ENCODE measurements at regions not wholly inside any gene's neighbourhood (a gene's known extent, or its start where the extent isn't known, plus 50 kb on each side); places are given as distances from the start of the nearest gene placed in this dataset.

GRCh38 chr6:48186746-48187145 is 75.7 kb upstream of the PTCHD4 start:
- Histone ChIP-seq H3K4me1 (ENCODE audit: control insufficient read depth, insufficient read depth, low read length) (no peaks in the 10 kb centered on the region), H3K27ac (ENCODE audit: low read depth, low read length) (no peak overlapping the region), H3K27me3 (ENCODE audit: control insufficient read depth, insufficient read depth, low read length) (no peaks in the 10 kb centered on the region), H3K9ac (ENCODE audit: low read length) (no peak overlapping the region), H3K36me3 (ENCODE audit: control insufficient read depth, insufficient read depth, low read length) (no peaks in the 10 kb centered on the region), H3K4me3 (ENCODE audit: low read length) (no peak overlapping the region)

GRCh38 chr6:48184648-48185047 is 73.7 kb upstream of the PTCHD4 start:
- Histone ChIP-seq H3K27ac (ENCODE audit: low read depth, low read length) (no peak overlapping the region), H3K27me3 (ENCODE audit: control insufficient read depth, insufficient read depth, low read length) (no peaks in the 10 kb centered on the region), H3K36me3 (ENCODE audit: control insufficient read depth, insufficient read depth, low read length) (no peaks in the 10 kb centered on the region), H3K4me3 (ENCODE audit: low read length) (no peak overlapping the region), H3K4me1 (ENCODE audit: control insufficient read depth, insufficient read depth, low read length) (no peaks in the 10 kb centered on the region), H3K9ac (ENCODE audit: low read length) (no peak overlapping the region)

- Histone ChIP-seq H3K27ac (ENCODE audit: low read depth, low read length) (no peak overlapping the region), H3K9ac (ENCODE audit: low read length) (no peak overlapping the region), H3K27me3 (ENCODE audit: control insufficient read depth, insufficient read depth, low read length) (no peaks in the 10 kb centered on the region), H3K36me3 (ENCODE audit: control insufficient read depth, insufficient read depth, low read length) (no peaks in the 10 kb centered on the region), H3K4me3 (ENCODE audit: low read length) (no peak overlapping the region), H3K4me1 (ENCODE audit: control insufficient read depth, insufficient read depth, low read length) (no peaks in the 10 kb centered on the region)
Observed at GRCh38 chr6:48183811-48184605, 73.0 kb upstream of the PTCHD4 start.

- Histone ChIP-seq H3K27me3 (ENCODE audit: control insufficient read depth, insufficient read depth, low read length) (no peaks in the 10 kb centered on the region), H3K9ac (ENCODE audit: low read length) (no peak overlapping the region), H3K4me1 (ENCODE audit: control insufficient read depth, insufficient read depth, low read length) (no peaks in the 10 kb centered on the region), H3K36me3 (ENCODE audit: control insufficient read depth, insufficient read depth, low read length) (no peaks in the 10 kb centered on the region), H3K4me3 (ENCODE audit: low read length) (no peak overlapping the region), H3K27ac (ENCODE audit: low read depth, low read length) (no peak overlapping the region)
Observed at GRCh38 chr6:48183178-48183577, 72.2 kb upstream of the PTCHD4 start.

- H3K4me1 ChIP-seq (ENCODE audit: control insufficient read depth, insufficient read depth, low read length) = no peaks in the 10 kb centered on the region
- no peak overlapping the region for H3K27ac ChIP-seq (ENCODE audit: low read depth, low read length)
- H3K4me3 ChIP-seq (ENCODE audit: low read length) = no peak overlapping the region
- no peaks in the 10 kb centered on the region for H3K27me3 ChIP-seq (ENCODE audit: control insufficient read depth, insufficient read depth, low read length)
- H3K36me3 ChIP-seq (ENCODE audit: control insufficient read depth, insufficient read depth, low read length) = no peaks in the 10 kb centered on the region
- H3K9ac ChIP-seq (ENCODE audit: low read length) = no peak overlapping the region
Observed at GRCh38 chr6:48178700-48179099, 67.7 kb upstream of the PTCHD4 start.

GRCh38 chr6:48177786-48178185 is 66.8 kb upstream of the PTCHD4 start:
- Histone ChIP-seq H3K27ac (ENCODE audit: low read depth, low read length) (no peak overlapping the region), H3K4me3 (ENCODE audit: low read length) (no peak overlapping the region), H3K4me1 (ENCODE audit: control insufficient read depth, insufficient read depth, low read length) (no peaks in the 10 kb centered on the region), H3K36me3 (ENCODE audit: control insufficient read depth, insufficient read depth, low read length) (no peaks in the 10 kb centered on the region), H3K9ac (ENCODE audit: low read length) (no peak overlapping the region), H3K27me3 (ENCODE audit: control insufficient read depth, insufficient read depth, low read length) (no peaks in the 10 kb centered on the region)

- no peaks in the 10 kb centered on the region for H3K4me1 ChIP-seq (ENCODE audit: control insufficient read depth, insufficient read depth, low read length)
- H3K36me3 ChIP-seq (ENCODE audit: control insufficient read depth, insufficient read depth, low read length) = no peaks in the 10 kb centered on the region
- H3K4me3 ChIP-seq (ENCODE audit: low read length) = no peak overlapping the region
- H3K27me3 ChIP-seq (ENCODE audit: control insufficient read depth, insufficient read depth, low read length) = no peaks in the 10 kb centered on the region
- H3K9ac ChIP-seq (ENCODE audit: low read length) = no peak overlapping the region
- H3K27ac ChIP-seq (ENCODE audit: low read depth, low read length) = no peak overlapping the region
Observed at GRCh38 chr6:48176645-48177308, 65.8 kb upstream of the PTCHD4 start.

- Histone ChIP-seq H3K4me1 (ENCODE audit: control insufficient read depth, insufficient read depth, low read length) (no peaks in the 10 kb centered on the region), H3K27ac (ENCODE audit: low read depth, low read length) (no peak overlapping the region), H3K36me3 (ENCODE audit: control insufficient read depth, insufficient read depth, low read length) (no peaks in the 10 kb centered on the region), H3K4me3 (ENCODE audit: low read length) (no peak overlapping the region), H3K9ac (ENCODE audit: low read length) (no peak overlapping the region), H3K27me3 (ENCODE audit: control insufficient read depth, insufficient read depth, low read length) (no peaks in the 10 kb centered on the region)
Observed at GRCh38 chr6:48169635-48170034, 58.6 kb upstream of the PTCHD4 start.

Measured in rectal smooth muscle tissue (tissue), 1 donor.